Gastroesophageal sphincter (tissue), 4 donors: ENCODE measurements at regions not wholly inside any gene's neighbourhood (a gene's known extent, or its start where the extent isn't known, plus 50 kb on each side); places are given as distances from the start of the nearest gene placed in this dataset.

ENCODE experiments used
- ATAC-seq: fragments of 150-250 bp; one replicate; pipeline ENCODE4 v1.9.1; 2016; ENCODE audit warnings: mild to moderate bottlenecking, moderate library complexity
- H3K27ac ChIP-seq, 4 donors: fragments of 200-600 bp; sonication (generic) in 3 of 4; 1 replicate in 3 of 4; 2 replicates in 1 of 4; pipeline ENCODE4 v1.5.1; 2016 to 2019
- H3K27me3 ChIP-seq: fragments of 200-600 bp; sonication (generic); one replicate; pipeline ENCODE4 v1.5.1; 2019
- H3K36me3 ChIP-seq, 2 donors: fragments of 200-600 bp; sonication (generic); one replicate each; pipeline ENCODE4 v1.5.1; 2019; ENCODE audit warnings: control low read depth in 1 of 2
- H3K4me1 ChIP-seq, 3 donors: fragments of 200-600 bp; sonication (generic); 1 replicate in 2 of 3; 2 replicates in 1 of 3; pipeline ENCODE4 v1.5.1; 2016 to 2019; ENCODE audit warnings: control low read depth in 2 of 3
- H3K4me3 ChIP-seq, 2 donors: fragments of 200-600 bp; sonication (generic); one replicate each; pipeline ENCODE4 v1.5.1; 2019; ENCODE audit warnings: mild to moderate bottlenecking in 1 of 2, moderate library complexity in 1 of 2
- H3K9me3 ChIP-seq, 3 donors: fragments of 200-600 bp; sonication (generic); one replicate each; pipeline ENCODE4 v1.5.1; 2017 to 2019; ENCODE audit warnings: control low read depth in 2 of 3
- EP300 ChIP-seq: sonication (generic); formaldehyde crosslinking; IDR thresholded peaks from one replicate; pipeline ENCODE4 v1.6.1; 2017; ENCODE audit warnings: antibody characterized with exemption, mild to moderate bottlenecking
- POLR2A ChIP-seq, 2 donors: fragments of 450-650 bp; IDR thresholded peaks; one replicate each; pipeline ENCODE4 v1.6.1; 2017; ENCODE audit warnings: antibody characterized with exemption in 2 of 2, mild to moderate bottlenecking in 2 of 2, moderate library complexity in 1 of 2
- POLR2AphosphoS5 ChIP-seq: sonication (generic); formaldehyde crosslinking; IDR thresholded peaks from one replicate; pipeline ENCODE4 v1.6.1; 2017; ENCODE audit warnings: antibody characterized with exemption
- WGBS, 2 donors: methylation state at CpG; one replicate each; pipeline ENCODE4 v1.1.5; 2018; ENCODE audit warnings: low coverage in 1 of 2; 5-methylcytosine and 5-hydroxymethylcytosine counted together
- TF ChIP-seq, protein P1 (sequence below), 4 experiments: fragments of 200-600 bp in 2 of 4; fragments of 450-650 bp in 2 of 4; sonication (generic) in 1 of 4; IDR thresholded peaks; one replicate each; pipeline ENCODE4 v1.5.1; 2017 to 2019; ENCODE audit warnings: antibody characterized with exemption in 4 of 4, mild to moderate bottlenecking in 2 of 4, moderate library complexity in 2 of 4

GRCh38 chr10:78912361-78913218, 156.2 kb upstream of the ZMIZ1 start:
- no peak overlapping the region for H3K27ac ChIP-seq
- no peak for TF ChIP-seq EP300
- TF ChIP-seq, protein P1, sequence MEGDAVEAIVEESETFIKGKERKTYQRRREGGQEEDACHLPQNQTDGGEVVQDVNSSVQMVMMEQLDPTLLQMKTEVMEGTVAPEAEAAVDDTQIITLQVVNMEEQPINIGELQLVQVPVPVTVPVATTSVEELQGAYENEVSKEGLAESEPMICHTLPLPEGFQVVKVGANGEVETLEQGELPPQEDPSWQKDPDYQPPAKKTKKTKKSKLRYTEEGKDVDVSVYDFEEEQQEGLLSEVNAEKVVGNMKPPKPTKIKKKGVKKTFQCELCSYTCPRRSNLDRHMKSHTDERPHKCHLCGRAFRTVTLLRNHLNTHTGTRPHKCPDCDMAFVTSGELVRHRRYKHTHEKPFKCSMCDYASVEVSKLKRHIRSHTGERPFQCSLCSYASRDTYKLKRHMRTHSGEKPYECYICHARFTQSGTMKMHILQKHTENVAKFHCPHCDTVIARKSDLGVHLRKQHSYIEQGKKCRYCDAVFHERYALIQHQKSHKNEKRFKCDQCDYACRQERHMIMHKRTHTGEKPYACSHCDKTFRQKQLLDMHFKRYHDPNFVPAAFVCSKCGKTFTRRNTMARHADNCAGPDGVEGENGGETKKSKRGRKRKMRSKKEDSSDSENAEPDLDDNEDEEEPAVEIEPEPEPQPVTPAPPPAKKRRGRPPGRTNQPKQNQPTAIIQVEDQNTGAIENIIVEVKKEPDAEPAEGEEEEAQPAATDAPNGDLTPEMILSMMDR (IDR thresholded peaks at IDR 0.05): no peak
- no peak for TF ChIP-seq POLR2AphosphoS5
- no peak for TF ChIP-seq POLR2A (IDR thresholded peaks at IDR 0.05)
- H3K36me3 ChIP-seq: no peaks in the 10 kb centered on the region
- peaks cover 0 to 14% (median 0%) of the 10 kb centered on the region in 3 donors for H3K4me1 ChIP-seq
- WGBS, 2 donors: 75 to 83% methylated on average over 4 to 6 of the region's 11 CpGs
- H3K4me3 ChIP-seq: no peak overlapping the region
- H3K27me3 ChIP-seq: no peaks in the 10 kb centered on the region
- ATAC-seq: no peak
- no peaks in the 10 kb centered on the region for H3K9me3 ChIP-seq

- H3K4me3 ChIP-seq: no peak overlapping the region
- no peak for TF ChIP-seq EP300
- TF ChIP-seq, protein P1 (IDR thresholded peaks at IDR 0.05): no peak
- peaks cover 0 to 14% (median 0%) of the 10 kb centered on the region in 3 donors for H3K4me1 ChIP-seq
- no peaks in the 10 kb centered on the region for H3K27me3 ChIP-seq
- no peaks in the 10 kb centered on the region for H3K36me3 ChIP-seq
- ATAC-seq: no peak
- H3K27ac ChIP-seq: no peak overlapping the region
- WGBS, 2 donors: 83 to 100% methylated on average over 2 to 4 of the region's 28 CpGs
- H3K9me3 ChIP-seq: no peaks in the 10 kb centered on the region
Measured at GRCh38 chr10:78913219-78914059, 155.3 kb upstream of the ZMIZ1 start.

DNA sequence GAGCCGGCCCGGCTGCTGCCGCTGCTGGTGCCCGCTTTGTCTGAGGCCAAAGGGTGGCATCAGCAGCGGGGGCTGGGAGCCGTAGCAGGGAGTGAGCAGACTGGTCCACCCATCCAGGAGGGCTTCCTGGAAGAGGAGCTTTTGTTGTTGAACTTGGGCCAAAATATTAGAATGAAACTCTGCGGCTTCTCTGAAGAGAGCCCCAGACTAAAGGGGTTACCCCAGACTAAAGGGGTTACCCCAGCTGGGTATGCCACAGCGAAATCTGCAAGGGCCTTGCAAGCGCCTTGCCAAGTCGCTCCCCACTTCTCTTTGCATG, 154.7 kb upstream of the ZMIZ1 start:
- TF ChIP-seq, protein P1 (IDR thresholded peaks at IDR 0.05): no peak
- TF ChIP-seq POLR2A (IDR thresholded peaks at IDR 0.05): no peak
- TF ChIP-seq POLR2AphosphoS5: no peak
- no peak for TF ChIP-seq EP300
- no peak for ATAC-seq
- 90 to 100% methylated on average over 1 to 2 of the region's 10 CpGs for WGBS, 2 donors

DNA sequence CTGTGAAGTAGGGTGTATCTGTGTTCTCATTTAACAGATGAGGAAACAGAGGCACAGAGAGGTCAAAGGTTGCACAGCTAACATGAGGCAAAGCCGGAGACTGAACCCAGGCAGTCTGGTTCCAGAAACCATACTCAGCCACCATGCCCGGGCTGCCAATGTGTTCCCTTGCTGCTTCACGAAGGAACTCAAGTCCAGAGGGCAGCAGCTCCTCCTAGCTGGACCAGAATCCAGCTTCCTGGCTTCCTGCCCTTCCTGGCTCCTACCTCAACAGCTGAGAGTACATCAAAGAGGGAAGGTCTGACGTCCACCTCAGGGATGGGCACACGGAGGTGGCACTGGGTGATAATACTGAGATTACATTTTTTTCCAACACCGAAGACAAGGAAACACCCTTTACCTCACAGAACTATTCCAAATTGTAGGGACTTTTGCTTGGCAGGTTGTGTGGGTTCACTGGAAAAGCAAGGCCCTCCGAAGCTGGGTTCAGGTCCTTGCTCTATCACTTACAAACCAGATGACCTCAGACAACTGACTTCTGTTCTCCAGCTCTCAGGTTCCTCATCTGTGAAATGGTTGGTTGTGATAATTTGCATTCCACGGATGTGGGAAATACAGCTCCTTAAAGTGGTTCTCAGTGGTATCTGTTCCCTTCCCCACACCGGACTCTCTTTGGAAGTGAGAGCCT, 154.1 kb upstream of the ZMIZ1 start:
- Histone ChIP-seq H3K4me3 (no peak overlapping the region), H3K27me3 (no peaks in the 10 kb centered on the region), H3K36me3 (no peaks in the 10 kb centered on the region), H3K9me3 (no peaks in the 10 kb centered on the region), H3K4me1 (peaks cover 0 to 14% (median 0%) of the 10 kb centered on the region in 3 donors), H3K27ac (no peak overlapping the region)
- TF ChIP-seq, protein P1 (IDR thresholded peaks at IDR 0.05): peak in 2 of 4 experiments; percentile 12 to 37
- no peak for TF ChIP-seq EP300
- ATAC-seq: peak; percentile 29
- 33 to 100% methylated on average over 2 to 3 of the region's 9 CpGs for WGBS, 2 donors

More for the DNA sequence above, 154.7 kb upstream of the ZMIZ1 start:
- Histone ChIP-seq H3K4me3 (no peak overlapping the region), H3K9me3 (no peaks in the 10 kb centered on the region), H3K27ac (no peak overlapping the region), H3K27me3 (no peaks in the 10 kb centered on the region), H3K4me1 (peaks cover 0 to 14% (median 0%) of the 10 kb centered on the region in 3 donors), H3K36me3 (no peaks in the 10 kb centered on the region)
